Fibroblast of lung (primary cell): ENCODE measurements at regions not wholly inside any gene's neighbourhood (a gene's known extent, or its start where the extent isn't known, plus 50 kb on each side); places are given as distances from the start of the nearest gene placed in this dataset.

Experiments
- DNase-seq, 2 donors: peaks; one replicate each; pipeline versions ENCODE4 v3.0.0 to v3.0.0-alpha.2; 2010; ENCODE audit warnings: low read depth in 2 of 2
- H2AFZ ChIP-seq: 2 replicates; pipeline ENCODE4 v1.5.1; 2012; ENCODE audit warnings: low read length, control low read depth, inconsistent platforms
- H3K27ac ChIP-seq: 2 replicates; pipeline ENCODE4 v1.5.1; 2011; ENCODE audit warnings: low read length, control low read depth; ENCODE audit not compliant: insufficient read depth
- H3K27me3 ChIP-seq: 2 replicates; pipeline ENCODE4 v1.5.1; 2011; ENCODE audit warnings: mild to moderate bottlenecking, low read length; ENCODE audit not compliant: control insufficient read depth, insufficient read depth
- H3K36me3 ChIP-seq: 2 replicates; pipeline ENCODE4 v1.5.1; 2011; ENCODE audit warnings: low read length; ENCODE audit not compliant: control insufficient read depth, insufficient read depth
- H3K4me1 ChIP-seq: 2 replicates; pipeline ENCODE4 v1.5.1; 2011; ENCODE audit warnings: low read length; ENCODE audit not compliant: control insufficient read depth, insufficient read depth; ENCODE audit errors: extremely low read depth
- H3K4me2 ChIP-seq: 2 replicates; pipeline ENCODE4 v1.5.1; 2011; ENCODE audit warnings: low read length, control low read depth; ENCODE audit not compliant: insufficient read depth; ENCODE audit errors: extremely low read depth
- H3K4me3 ChIP-seq, 4 experiments: fragments of 200-600 bp in 1 of 4; sonication (generic) in 1 of 4; replicated peaks in 1 of 4; 2 replicates each; pipeline ENCODE4 v1.5.1; 2011 to 2016; ENCODE audit warnings: low read length in 4 of 4, low read depth in 3 of 4, mild to moderate bottlenecking in 3 of 4, control low read depth in 2 of 4, inconsistent platforms in 1 of 4, mixed read lengths in 1 of 4; ENCODE audit not compliant: insufficient read depth in 1 of 4; ENCODE audit errors: control extremely low read depth in 1 of 4
- H3K79me2 ChIP-seq: 2 replicates; pipeline ENCODE4 v1.5.1; 2012; ENCODE audit warnings: mild to moderate bottlenecking, low read length, inconsistent platforms; ENCODE audit not compliant: control insufficient read depth, insufficient read depth
- H3K9ac ChIP-seq: 2 replicates; pipeline ENCODE4 v1.5.1; 2011; ENCODE audit warnings: mild to moderate bottlenecking, low read length, control low read depth; ENCODE audit not compliant: insufficient read depth
- H3K9me3 ChIP-seq: 2 replicates; pipeline ENCODE4 v1.5.1; 2012; ENCODE audit warnings: low read depth, low read length; ENCODE audit not compliant: control insufficient read depth, insufficient read depth
- H4K20me1 ChIP-seq: 2 replicates; pipeline ENCODE4 v1.5.1; 2011; ENCODE audit warnings: low read length; ENCODE audit not compliant: control insufficient read depth, insufficient read depth; ENCODE audit errors: extremely low read depth
- EZH2 ChIP-seq: IDR thresholded peaks from 2 replicates; pipeline ENCODE4 v1.5.1; 2012; ENCODE audit warnings: low read length, control low read depth, mild to moderate bottlenecking; ENCODE audit errors: missing control alignments
- TF ChIP-seq, protein P1 (sequence below), 2 donors: IDR thresholded peaks in 1 of 2; conservative IDR thresholded peaks in 1 of 2; 1 replicate in 1 of 2; 2 replicates in 1 of 2; pipeline ENCODE4 v1.5.1; 2011 to 2012; ENCODE audit warnings: low read length in 2 of 2, control low read depth in 1 of 2, inconsistent platforms in 1 of 2, low read depth in 1 of 2, mild to moderate bottlenecking in 1 of 2

DNA sequence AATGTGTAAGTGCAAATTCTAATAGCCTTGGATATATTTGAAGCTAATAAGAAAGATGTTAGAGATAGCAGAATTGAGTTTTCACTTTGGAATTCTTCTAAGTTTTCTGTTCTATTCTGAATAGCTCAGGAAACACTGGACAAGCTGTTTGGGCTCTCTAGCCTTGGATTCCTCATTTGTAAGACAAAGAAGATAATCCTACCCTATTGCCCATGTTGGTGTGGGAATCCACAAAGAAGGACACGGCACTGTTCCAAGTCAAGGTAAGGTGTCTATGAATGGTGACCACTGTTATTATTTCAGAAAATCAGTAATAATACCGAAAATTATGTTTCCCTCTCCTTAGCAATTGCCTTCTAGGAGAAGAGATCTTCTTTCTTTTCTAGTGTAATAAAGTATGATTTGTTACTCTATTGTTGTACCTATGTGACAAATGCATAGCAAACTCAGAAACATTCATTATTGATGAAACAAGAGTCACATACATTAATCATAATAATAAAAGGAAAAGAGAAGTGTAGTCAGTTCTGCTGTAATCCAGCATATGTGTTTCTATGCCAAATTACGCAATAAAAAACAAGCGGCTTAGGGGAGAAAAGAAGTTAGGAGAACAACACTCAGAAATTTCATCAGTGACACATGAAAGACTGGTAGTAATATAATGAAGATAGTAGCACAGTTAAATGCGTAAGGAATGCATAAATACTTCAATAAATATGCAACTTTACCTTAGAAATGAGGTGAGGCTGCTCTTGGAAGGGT is 1012.3 kb upstream of the PHF14 start:
- no peak for DNase-seq
- Histone ChIP-seq H3K4me2 (no peak overlapping the region), H3K9ac (no peak overlapping the region), H3K4me1 (no peaks in the 10 kb centered on the region), H4K20me1 (no peaks in the 10 kb centered on the region), H3K27ac (no peak overlapping the region), H3K9me3 (no peaks in the 10 kb centered on the region), H2AFZ (no peak overlapping the region), H3K36me3 (no peaks in the 10 kb centered on the region), H3K4me3 (no peak overlapping the region), H3K79me2 (no peaks in the 10 kb centered on the region), H3K27me3 (no peaks in the 10 kb centered on the region)
- TF ChIP-seq, protein P1, sequence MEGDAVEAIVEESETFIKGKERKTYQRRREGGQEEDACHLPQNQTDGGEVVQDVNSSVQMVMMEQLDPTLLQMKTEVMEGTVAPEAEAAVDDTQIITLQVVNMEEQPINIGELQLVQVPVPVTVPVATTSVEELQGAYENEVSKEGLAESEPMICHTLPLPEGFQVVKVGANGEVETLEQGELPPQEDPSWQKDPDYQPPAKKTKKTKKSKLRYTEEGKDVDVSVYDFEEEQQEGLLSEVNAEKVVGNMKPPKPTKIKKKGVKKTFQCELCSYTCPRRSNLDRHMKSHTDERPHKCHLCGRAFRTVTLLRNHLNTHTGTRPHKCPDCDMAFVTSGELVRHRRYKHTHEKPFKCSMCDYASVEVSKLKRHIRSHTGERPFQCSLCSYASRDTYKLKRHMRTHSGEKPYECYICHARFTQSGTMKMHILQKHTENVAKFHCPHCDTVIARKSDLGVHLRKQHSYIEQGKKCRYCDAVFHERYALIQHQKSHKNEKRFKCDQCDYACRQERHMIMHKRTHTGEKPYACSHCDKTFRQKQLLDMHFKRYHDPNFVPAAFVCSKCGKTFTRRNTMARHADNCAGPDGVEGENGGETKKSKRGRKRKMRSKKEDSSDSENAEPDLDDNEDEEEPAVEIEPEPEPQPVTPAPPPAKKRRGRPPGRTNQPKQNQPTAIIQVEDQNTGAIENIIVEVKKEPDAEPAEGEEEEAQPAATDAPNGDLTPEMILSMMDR (conservative IDR thresholded peaks at IDR 0.05 in 1 of 2, IDR thresholded peaks at IDR 0.05 in 1 of 2; ENCODE audit: low read depth in 1 of 2, low read length in 2 of 2), result no peak
- no peak for TF ChIP-seq EZH2

DNA sequence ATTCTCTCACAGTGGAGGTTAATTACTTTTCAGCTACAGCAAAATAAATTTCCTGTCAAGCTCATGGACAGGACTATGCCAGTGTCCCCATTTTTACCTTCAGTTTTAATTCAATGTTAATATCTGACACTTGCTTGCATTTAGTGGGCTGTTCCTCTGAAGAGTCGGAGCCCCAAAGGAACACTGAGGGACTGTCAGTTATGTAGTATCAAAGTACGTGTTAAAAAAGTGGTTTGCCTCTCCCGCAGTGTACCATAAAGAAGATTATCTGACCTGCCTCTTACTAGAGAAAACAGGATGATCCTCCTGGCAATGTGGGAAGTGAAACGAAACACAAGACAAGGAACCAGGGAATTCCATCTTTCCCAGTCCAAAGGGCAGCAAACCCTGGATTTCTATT is 1010.9 kb upstream of the PHF14 start:
- Histone ChIP-seq H3K4me1 (no peaks in the 10 kb centered on the region), H3K9ac (no peak overlapping the region), H3K4me3 (no peak overlapping the region), H3K79me2 (no peaks in the 10 kb centered on the region), H3K4me2 (no peak overlapping the region), H2AFZ (no peak overlapping the region), H4K20me1 (no peaks in the 10 kb centered on the region), H3K9me3 (no peaks in the 10 kb centered on the region), H3K27me3 (no peaks in the 10 kb centered on the region), H3K36me3 (no peaks in the 10 kb centered on the region), H3K27ac (no peak overlapping the region)
- TF ChIP-seq, protein P1 (conservative IDR thresholded peaks at IDR 0.05 in 1 of 2, IDR thresholded peaks at IDR 0.05 in 1 of 2; ENCODE audit: low read depth in 1 of 2, low read length in 2 of 2), result no peak
- TF ChIP-seq EZH2, result no peak
- no peak for DNase-seq

DNA sequence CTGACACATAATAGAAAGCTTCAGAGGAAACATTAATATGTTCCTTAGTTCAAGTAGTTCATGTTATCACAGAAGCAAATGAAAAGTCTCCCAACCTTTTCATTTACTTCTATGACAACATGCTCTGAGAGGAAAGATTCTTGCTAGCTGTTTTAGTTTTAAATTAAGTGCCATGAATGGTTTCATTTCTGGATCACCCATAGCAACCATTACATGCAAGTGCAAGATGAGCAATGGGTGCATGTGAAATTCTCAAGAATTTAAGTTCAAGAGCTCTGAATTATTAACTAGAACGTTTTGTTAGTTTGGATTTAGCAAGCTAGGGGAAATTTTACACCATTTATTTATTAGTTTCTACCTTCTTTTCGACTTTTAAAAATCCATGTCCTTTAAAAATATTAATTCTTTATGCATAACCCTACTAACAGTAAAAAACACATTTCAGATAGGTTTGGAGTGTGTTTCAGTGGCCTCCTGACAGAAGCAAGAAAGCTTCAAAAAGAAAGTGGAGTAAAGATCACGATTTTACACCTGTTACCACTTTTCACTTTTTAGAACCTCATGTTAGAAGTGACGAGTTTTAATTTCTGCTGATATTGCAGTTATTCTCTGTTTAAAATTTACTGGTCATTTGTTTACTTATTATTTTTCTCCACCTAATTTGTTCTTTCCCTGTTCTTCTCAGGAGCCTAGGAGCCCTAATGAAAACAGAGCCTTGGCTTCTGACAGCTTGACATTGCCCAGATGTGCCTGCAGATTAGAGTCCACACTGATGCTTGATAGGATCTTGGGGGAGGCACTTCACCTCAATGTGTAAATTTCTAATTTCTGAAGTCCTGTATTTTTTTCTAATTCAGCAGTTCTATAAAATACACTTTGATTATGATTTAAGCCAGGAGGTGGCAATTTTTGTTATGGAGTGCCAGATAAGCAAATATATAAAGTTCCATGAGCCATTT is 995.3 kb upstream of the PHF14 start:
- H3K4me3 ChIP-seq, result no peak overlapping the region
- H4K20me1 ChIP-seq, result no peaks in the 10 kb centered on the region
- no peaks in the 10 kb centered on the region for H3K79me2 ChIP-seq
- no peak overlapping the region for H2AFZ ChIP-seq
- H3K4me1 ChIP-seq, result no peaks in the 10 kb centered on the region
- H3K9ac ChIP-seq, result no peak overlapping the region
- H3K36me3 ChIP-seq, result no peaks in the 10 kb centered on the region
- H3K27ac ChIP-seq, result no peak overlapping the region
- no peak overlapping the region for H3K4me2 ChIP-seq
- TF ChIP-seq EZH2, result no peak
- TF ChIP-seq, protein P1 (conservative IDR thresholded peaks at IDR 0.05 in 1 of 2, IDR thresholded peaks at IDR 0.05 in 1 of 2; ENCODE audit: low read depth in 1 of 2, low read length in 2 of 2), result no peak
- H3K27me3 ChIP-seq, result no peaks in the 10 kb centered on the region
- no peaks in the 10 kb centered on the region for H3K9me3 ChIP-seq
- no peak for DNase-seq
